ENCODE measurements at regions not wholly inside any gene's neighbourhood (a gene's known extent, or its start where the extent isn't known, plus 50 kb on each side); places are given as distances from the start of the nearest gene placed in this dataset.
"Not testable (repeated sequence)": the region's sequence is repeated elsewhere in the genome, so short reads cannot be mapped to it uniquely, and the experiment has no call there.

DNA sequence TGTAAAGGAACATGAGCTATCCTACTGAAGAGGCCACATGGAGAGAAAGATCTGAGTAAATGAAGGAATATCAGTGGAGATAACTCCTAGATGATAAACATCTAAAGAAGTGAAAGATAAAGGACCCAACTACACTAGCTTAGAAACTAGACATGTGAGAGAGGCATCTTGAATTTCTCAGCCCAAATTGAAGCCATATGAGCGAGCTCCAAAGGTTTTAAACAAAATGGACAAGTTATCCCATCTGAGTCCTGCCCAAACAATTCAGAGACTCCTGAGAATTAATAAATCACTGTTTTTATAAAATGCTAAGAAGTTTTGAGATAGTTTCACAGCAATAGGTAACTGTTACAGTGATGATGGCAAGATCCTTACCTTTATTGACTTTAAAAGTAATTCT, 438.9 kb downstream of the NAV3 start:
- FAIRE-seq (no peak), DNase-seq (ENCODE audit: insufficient read length, low spot score) (no peak)

GRCh38 chr12:78271546-78271945, 440.9 kb downstream of the NAV3 start:
- no peak for DNase-seq (ENCODE audit: insufficient read length, low spot score)
- FAIRE-seq = no peak

GRCh38 chr12:78275886-78276285, 445.2 kb downstream of the NAV3 start:
- no peak for DNase-seq (ENCODE audit: insufficient read length, low spot score)
- no peak for FAIRE-seq

GRCh38 chr12:78278706-78279190, 448.1 kb downstream of the NAV3 start:
- no peak for FAIRE-seq

GRCh38 chr12:78279567-78279966, 448.9 kb downstream of the NAV3 start:
- DNase-seq (ENCODE audit: insufficient read length, low spot score) (no peak), FAIRE-seq (no peak)

More at GRCh38 chr12:78278706-78279190, 448.1 kb downstream of the NAV3 start:
- DNase-seq (ENCODE audit: insufficient read length, low spot score) = no peak

DNA sequence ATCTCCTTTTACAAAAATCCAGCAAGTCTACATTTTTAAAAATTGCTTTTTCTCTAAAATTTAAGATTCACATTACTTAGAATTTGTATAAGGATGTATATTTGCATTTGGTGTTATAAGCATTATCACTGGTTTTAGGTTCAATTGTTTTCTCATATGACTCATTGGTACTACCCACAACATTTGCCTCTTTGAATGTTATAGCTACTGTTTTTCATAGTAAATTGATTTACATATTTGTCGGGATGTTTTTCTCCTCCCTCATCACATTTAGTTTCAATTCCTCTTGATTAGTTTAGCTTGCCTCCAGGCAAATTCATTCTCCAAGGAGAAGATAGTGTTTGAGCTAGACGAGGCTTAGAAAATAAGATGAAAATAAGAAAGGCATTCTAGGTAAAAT, 450.4 kb downstream of the NAV3 start:
- not testable (repeated sequence) for FAIRE-seq

DNA sequence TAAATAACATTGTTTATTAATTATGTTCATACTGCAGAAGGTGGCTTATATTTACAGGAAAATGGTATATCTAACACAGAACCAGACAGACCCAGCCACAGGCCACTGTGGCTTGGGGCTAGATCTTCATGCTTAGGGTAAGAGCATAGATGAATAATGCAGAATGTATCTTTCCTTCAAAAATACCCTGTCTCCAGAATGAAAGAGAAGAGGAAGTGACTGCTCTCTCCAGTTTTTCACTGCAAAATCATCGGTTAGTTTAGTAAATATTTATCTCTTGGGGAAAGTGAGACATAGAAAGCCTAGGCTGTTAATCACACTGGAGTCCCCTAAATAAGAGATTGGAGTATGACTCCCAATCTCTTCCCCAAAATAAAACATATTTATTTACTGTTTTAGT, 453.7 kb downstream of the NAV3 start:
- no peak for FAIRE-seq
- no peak for DNase-seq (ENCODE audit: insufficient read length, low spot score)

More for the DNA sequence above, 450.4 kb downstream of the NAV3 start:
- not testable (repeated sequence) for DNase-seq (ENCODE audit: insufficient read length, low spot score)

- FAIRE-seq (no peak), DNase-seq (ENCODE audit: insufficient read length, low spot score) (no peak)
Measured at GRCh38 chr12:78290606-78291345, 460.1 kb downstream of the NAV3 start.

DNA sequence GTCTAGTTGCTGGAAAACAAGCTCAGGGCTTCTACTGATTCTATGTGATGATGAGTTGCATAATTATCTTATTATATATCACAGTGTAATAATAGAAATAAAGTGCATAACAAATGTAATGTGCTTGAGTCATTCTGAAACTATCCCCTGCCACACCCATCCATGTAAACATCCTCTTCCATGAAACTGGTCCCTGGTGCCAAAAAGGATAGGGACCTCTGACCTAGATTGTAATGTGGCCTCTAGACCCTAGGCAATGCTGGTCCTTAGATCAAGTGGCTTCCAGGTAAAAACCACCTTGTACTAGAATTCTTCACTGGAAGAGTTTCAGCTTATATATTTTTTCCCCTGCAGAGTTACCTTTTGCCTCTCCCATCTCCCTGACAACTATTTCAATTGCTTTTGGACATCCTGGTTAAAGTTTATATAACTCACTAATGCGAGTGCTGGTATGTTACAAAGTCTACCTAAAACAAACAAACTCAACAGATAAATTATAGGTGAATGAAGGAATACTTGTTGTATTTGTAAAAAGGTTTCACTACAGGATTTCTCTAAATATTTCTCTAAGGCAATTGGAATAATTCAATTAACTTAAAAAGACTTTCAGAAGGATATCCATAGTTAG, 462.5 kb downstream of the NAV3 start:
- DNase-seq (ENCODE audit: insufficient read length, low spot score) (no peak), FAIRE-seq (no peak)

- not testable (repeated sequence) for DNase-seq (ENCODE audit: insufficient read length, low spot score); FAIRE-seq
Measured at GRCh38 chr12:78301282-78301681, 470.6 kb downstream of the NAV3 start.

GRCh38 chr12:78305808-78306207, 475.1 kb downstream of the NAV3 start:
- no peak for DNase-seq (ENCODE audit: insufficient read length, low spot score)
- no peak for FAIRE-seq

GRCh38 chr12:78306236-78306635, 475.5 kb downstream of the NAV3 start:
- no peak for FAIRE-seq
- DNase-seq (ENCODE audit: insufficient read length, low spot score) = no peak

DNA sequence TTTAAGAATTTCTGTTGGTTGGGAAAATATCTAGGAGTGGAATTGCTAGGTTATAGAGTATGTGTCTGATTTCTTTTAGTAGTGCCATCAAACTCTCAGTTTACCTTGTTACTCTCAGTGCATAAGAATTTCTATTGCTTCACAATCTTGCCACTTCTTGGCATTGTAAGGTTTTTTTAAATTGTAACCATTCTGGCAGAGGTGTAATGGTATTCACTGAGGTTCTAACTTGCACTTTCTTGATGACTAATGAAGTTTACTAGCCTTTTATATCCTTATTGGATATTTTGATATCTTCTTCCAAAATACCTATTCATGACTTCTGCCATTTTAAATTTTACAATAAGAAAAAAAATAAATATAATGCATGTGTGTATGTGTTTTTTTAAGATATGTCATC, 478.0 kb downstream of the NAV3 start:
- FAIRE-seq (no peak), DNase-seq (ENCODE audit: insufficient read length, low spot score) (no peak)

GRCh38 chr12:78315028-78315427, 484.3 kb downstream of the NAV3 start:
- no peak for FAIRE-seq
- DNase-seq (ENCODE audit: insufficient read length, low spot score) = no peak

DNA sequence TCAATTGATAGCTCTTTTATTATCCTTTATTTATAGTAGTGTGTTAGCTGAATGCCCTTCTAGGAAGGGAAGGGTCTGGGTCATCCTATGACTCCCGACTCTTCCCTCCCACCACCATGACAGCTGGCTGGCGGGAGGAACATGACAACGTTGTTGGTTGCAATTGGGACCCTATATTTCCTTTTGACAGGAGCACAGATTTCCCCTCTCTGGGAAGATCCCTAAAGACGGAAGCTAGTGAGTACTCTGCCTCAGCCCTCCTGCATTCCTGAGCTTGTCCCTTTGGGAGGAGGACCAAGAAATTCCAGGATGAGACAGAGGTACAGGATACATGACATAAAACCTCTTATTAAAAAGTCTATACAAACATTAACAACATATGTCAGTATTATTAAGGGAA, 485.4 kb downstream of the NAV3 start:
- DNase-seq (ENCODE audit: insufficient read length, low spot score) = no peak
- FAIRE-seq = no peak

GRCh38 chr12:78316631-78317468, 486.2 kb downstream of the NAV3 start:
- DNase-seq (ENCODE audit: insufficient read length, low spot score) (no peak), FAIRE-seq (no peak)

DNA sequence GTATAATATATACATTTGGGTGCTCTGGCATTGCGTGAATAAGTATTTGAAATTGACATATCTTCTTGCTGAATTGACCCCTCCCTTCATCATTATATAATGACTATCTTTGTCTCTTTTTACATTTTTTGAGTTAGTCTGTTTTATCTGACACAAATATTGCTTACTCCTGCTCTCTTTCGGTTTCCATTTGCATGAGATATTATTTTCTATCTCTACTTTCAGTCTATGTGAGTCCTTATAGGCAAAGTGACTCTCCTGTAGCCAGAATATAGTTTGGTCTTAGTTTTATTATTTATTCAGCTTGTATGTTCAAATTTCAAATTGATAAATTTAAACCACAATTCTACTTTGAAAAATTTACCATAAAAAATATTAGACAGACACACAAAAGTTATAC, 491.0 kb downstream of the NAV3 start:
- DNase-seq (ENCODE audit: insufficient read length, low spot score) = no peak
- no peak for FAIRE-seq

DNA sequence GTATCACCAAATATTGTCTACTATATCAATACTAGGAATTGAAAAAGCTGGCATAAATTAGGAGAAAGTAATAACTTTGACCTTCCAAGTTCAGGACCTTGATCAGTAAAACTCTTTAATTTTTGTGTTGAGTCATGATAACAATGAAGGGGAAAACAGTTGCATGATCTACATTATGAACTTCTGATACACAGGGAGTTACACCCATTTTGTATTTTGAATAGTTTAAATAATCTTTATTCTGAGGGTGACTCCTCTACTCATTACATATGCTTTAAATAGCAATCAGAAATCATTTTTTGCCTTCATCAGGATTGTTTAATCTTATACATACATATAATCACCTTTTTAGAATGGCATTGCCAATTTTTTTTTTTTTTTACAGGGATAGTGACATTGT, 492.5 kb downstream of the NAV3 start:
- no peak for FAIRE-seq
- no peak for DNase-seq (ENCODE audit: insufficient read length, low spot score)

DNA sequence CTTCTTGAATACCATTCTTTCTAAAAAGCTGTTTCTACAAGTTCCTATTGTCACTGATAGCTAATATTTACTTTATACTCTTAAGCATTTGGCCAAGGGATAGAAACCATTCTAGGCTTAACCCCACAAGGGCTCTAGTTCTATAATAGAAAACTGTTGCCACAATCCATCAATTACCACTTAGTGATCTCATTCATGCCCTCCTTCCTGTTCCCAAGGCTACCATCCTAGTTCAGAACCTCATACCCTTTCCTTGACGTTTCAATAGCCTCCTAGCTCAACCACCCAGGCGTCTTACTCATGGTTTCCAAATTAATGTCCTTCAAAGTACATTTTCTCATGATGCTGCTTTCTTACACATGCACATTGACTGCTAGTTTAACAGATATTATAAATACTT, 493.5 kb downstream of the NAV3 start:
- FAIRE-seq (no peak), DNase-seq (ENCODE audit: insufficient read length, low spot score) (no peak)

- no peak for DNase-seq (ENCODE audit: insufficient read length, low spot score)
- FAIRE-seq = no peak
Measured at GRCh38 chr12:78328524-78328923, 497.8 kb downstream of the NAV3 start.

DNA sequence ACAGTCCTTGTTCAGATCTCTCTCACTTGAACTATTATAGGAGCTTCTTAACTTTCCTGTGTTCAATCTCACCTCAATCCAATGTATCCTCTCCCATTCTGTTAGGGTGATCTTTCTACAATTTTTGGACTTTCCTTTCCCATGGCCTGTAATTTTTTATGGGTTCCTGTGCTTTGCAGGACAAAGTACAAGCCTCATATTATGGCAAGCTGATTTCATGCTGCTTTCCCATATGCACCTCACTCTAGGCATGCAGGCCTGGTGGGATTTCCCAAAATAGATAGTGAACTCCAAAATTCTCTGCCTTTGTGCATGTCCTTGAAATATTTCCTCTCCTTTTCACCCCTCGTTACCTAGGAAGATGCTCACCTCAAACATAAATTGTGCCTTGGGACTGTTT, 499.4 kb downstream of the NAV3 start:
- DNase-seq (ENCODE audit: insufficient read length, low spot score) (no peak), FAIRE-seq (no peak)

Data from HTR-8/SVneo (cell line).